Urothelium cell line (cell line): ENCODE measurements at regions not wholly inside any gene's neighbourhood (a gene's known extent, or its start where the extent isn't known, plus 50 kb on each side); places are given as distances from the start of the nearest gene placed in this dataset.
A peak's percentile ranks its signal among the peaks of the same experiment; 100 is the strongest.
"Not testable (repeated sequence)": the region's sequence is repeated elsewhere in the genome, so short reads cannot be mapped to it uniquely, and the experiment has no call there.

Experiments used
- DNase-seq: peaks from one replicate; pipeline ENCODE4 v3.0.0; 2011; ENCODE audit warnings: low spot score, mixed read lengths
- FAIRE-seq: peaks from 2 replicates; lab custom pipeline; 2011; peaks lifted over from hg19 to GRCh38; lab: Jason Lieb, UNC

GRCh38 chr1:96465441-96465840 is 256.1 kb upstream of the PTBP2 start:
- no peak for FAIRE-seq
- DNase-seq: no peak

GRCh38 chr1:96466842-96467241 is 254.7 kb upstream of the PTBP2 start:
- FAIRE-seq (no peak), DNase-seq (no peak)

- not testable (repeated sequence) for DNase-seq, FAIRE-seq
These were observed 251.9 kb upstream of the PTBP2 start for GRCh38 chr1:96469726-96470125.

GRCh38 chr1:96472471-96472870 is 249.1 kb upstream of the PTBP2 start:
- FAIRE-seq: no peak
- no peak for DNase-seq

GRCh38 chr1:96473791-96474434 is 247.7 kb upstream of the PTBP2 start:
- peak; percentile 13 for DNase-seq

GRCh38 chr1:96474985-96475743 is 246.4 kb upstream of the PTBP2 start:
- FAIRE-seq: no peak
- no peak for DNase-seq

More at GRCh38 chr1:96473791-96474434, 247.7 kb upstream of the PTBP2 start:
- no peak for FAIRE-seq

- no peak for FAIRE-seq
- DNase-seq: no peak
These were observed 245.7 kb upstream of the PTBP2 start for GRCh38 chr1:96475903-96476302.

- no peak for FAIRE-seq
- no peak for DNase-seq
These were observed 243.4 kb upstream of the PTBP2 start for GRCh38 chr1:96478228-96478627.

- DNase-seq (no peak), FAIRE-seq (no peak)
These were observed 240.2 kb upstream of the PTBP2 start for GRCh38 chr1:96481409-96481808.

GRCh38 chr1:96482616-96483015 is 239.0 kb upstream of the PTBP2 start:
- no peak for FAIRE-seq
- DNase-seq: no peak

- peak; percentile 27 for DNase-seq
These were observed 234.2 kb upstream of the PTBP2 start for GRCh38 chr1:96487394-96487793.

GRCh38 chr1:96487971-96488370 is 233.6 kb upstream of the PTBP2 start:
- DNase-seq: no peak
- no peak for FAIRE-seq

More at GRCh38 chr1:96487394-96487793, 234.2 kb upstream of the PTBP2 start:
- no peak for FAIRE-seq

- FAIRE-seq: no peak
These were observed 232.8 kb upstream of the PTBP2 start for GRCh38 chr1:96488777-96489176.

GRCh38 chr1:96492236-96492635 is 229.3 kb upstream of the PTBP2 start:
- DNase-seq: no peak
- no peak for FAIRE-seq

More at GRCh38 chr1:96488777-96489176, 232.8 kb upstream of the PTBP2 start:
- DNase-seq: no peak

- DNase-seq (no peak), FAIRE-seq (no peak)
These were observed 222.7 kb upstream of the PTBP2 start for GRCh38 chr1:96498744-96499340.

GRCh38 chr1:96508233-96508632 is 213.4 kb upstream of the PTBP2 start:
- FAIRE-seq (no peak), DNase-seq (no peak)

- DNase-seq: no peak
These were observed 212.2 kb upstream of the PTBP2 start for GRCh38 chr1:96509339-96509738.

GRCh38 chr1:96509951-96510350 is 211.6 kb upstream of the PTBP2 start:
- FAIRE-seq (no peak), DNase-seq (no peak)

More at GRCh38 chr1:96509339-96509738, 212.2 kb upstream of the PTBP2 start:
- FAIRE-seq: no peak

- no peak for DNase-seq
- no peak for FAIRE-seq
These were observed 211.2 kb upstream of the PTBP2 start for GRCh38 chr1:96510391-96510790.

GRCh38 chr1:96510911-96511310 is 210.7 kb upstream of the PTBP2 start:
- DNase-seq (no peak), FAIRE-seq (no peak)

GRCh38 chr1:96513136-96513535 is 208.4 kb upstream of the PTBP2 start:
- FAIRE-seq (no peak), DNase-seq (no peak)

- FAIRE-seq (no peak), DNase-seq (no peak)
These were observed 206.2 kb upstream of the PTBP2 start for GRCh38 chr1:96515430-96515829.
